ENCODE measurements at regions not wholly inside any gene's neighbourhood (a gene's known extent, or its start where the extent isn't known, plus 50 kb on each side); places are given as distances from the start of the nearest gene placed in this dataset.

DNA sequence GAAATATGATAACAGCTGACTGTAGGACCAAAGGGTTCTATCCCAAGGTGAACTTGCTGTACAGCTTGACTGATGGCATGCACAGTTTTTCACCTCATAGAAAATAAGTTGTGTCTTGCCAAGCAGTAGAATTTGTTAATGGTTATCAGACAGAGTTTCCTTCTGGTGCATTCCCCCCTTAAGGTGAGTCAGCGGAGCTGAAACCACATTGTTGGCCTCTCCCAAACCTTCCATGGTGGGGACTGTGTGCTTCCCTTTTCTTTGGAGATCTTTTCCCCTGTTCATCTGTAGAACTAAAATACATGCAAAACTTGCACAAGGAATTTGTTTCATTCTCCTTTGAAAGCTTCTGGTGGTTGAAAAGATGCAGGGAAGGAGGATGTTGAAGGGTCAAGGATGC is 179.8 kb downstream of the FGF1 start (continued):
- TF ChIP-seq, protein P1, sequence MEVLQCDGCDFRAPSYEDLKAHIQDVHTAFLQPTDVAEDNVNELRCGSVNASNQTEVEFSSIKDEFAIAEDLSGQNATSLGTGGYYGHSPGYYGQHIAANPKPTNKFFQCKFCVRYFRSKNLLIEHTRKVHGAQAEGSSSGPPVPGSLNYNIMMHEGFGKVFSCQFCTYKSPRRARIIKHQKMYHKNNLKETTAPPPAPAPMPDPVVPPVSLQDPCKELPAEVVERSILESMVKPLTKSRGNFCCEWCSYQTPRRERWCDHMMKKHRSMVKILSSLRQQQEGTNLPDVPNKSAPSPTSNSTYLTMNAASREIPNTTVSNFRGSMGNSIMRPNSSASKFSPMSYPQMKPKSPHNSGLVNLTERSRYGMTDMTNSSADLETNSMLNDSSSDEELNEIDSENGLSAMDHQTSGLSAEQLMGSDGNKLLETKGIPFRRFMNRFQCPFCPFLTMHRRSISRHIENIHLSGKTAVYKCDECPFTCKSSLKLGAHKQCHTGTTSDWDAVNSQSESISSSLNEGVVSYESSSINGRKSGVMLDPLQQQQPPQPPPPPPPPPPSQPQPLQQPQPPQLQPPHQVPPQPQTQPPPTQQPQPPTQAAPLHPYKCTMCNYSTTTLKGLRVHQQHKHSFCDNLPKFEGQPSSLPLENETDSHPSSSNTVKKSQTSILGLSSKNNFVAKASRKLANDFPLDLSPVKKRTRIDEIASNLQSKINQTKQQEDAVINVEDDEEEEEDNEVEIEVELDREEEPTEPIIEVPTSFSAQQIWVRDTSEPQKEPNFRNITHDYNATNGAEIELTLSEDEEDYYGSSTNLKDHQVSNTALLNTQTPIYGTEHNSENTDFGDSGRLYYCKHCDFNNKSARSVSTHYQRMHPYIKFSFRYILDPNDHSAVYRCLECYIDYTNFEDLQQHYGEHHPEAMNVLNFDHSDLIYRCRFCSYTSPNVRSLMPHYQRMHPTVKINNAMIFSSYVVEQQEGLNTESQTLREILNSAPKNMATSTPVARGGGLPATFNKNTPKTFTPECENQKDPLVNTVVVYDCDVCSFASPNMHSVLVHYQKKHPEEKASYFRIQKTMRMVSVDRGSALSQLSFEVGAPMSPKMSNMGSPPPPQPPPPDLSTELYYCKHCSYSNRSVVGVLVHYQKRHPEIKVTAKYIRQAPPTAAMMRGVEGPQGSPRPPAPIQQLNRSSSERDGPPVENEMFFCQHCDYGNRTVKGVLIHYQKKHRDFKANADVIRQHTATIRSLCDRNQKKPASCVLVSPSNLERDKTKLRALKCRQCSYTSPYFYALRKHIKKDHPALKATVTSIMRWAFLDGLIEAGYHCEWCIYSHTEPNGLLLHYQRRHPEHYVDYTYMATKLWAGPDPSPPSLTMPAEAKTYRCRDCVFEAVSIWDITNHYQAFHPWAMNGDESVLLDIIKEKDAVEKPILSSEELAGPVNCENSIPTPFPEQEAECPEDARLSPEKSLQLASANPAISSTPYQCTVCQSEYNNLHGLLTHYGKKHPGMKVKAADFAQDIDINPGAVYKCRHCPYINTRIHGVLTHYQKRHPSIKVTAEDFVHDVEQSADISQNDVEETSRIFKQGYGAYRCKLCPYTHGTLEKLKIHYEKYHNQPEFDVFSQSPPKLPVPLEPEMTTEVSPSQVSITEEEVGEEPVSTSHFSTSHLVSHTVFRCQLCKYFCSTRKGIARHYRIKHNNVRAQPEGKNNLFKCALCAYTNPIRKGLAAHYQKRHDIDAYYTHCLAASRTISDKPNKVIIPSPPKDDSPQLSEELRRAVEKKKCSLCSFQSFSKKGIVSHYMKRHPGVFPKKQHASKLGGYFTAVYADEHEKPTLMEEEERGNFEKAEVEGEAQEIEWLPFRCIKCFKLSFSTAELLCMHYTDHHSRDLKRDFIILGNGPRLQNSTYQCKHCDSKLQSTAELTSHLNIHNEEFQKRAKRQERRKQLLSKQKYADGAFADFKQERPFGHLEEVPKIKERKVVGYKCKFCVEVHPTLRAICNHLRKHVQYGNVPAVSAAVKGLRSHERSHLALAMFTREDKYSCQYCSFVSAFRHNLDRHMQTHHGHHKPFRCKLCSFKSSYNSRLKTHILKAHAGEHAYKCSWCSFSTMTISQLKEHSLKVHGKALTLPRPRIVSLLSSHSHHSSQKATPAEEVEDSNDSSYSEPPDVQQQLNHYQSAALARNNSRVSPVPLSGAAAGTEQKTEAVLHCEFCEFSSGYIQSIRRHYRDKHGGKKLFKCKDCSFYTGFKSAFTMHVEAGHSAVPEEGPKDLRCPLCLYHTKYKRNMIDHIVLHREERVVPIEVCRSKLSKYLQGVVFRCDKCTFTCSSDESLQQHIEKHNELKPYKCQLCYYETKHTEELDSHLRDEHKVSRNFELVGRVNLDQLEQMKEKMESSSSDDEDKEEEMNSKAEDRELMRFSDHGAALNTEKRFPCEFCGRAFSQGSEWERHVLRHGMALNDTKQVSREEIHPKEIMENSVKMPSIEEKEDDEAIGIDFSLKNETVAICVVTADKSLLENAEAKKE (CRISPR knock-in tag; IDR thresholded peaks at IDR 0.05), result no peak

DNA sequence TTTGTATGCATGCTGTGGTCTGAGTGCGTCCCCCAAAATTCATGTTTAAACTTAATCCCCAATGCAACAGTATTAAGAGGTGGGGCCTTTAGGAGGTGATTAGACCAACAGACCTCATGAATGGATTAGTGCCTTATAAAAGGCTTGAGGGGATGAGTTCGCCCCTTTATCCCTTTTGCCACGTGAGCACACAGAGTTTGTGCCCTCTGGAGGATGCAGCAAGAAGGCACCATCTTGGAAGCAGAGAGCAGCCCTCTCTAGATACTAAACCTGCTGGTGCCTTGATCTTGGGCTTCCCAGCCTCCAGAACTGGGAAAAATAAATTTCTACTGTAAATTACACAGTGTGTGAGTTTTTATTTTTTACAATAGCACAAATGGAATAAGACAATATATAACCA is 177.1 kb upstream of the SPRY4 start:
- H3K4me3 ChIP-seq, result no peak overlapping the region
- ATAC-seq (peak; percentile 41; the same call in 2 of the 3 replicates), DNase-seq (ENCODE audit: low spot score) (peak; percentile 34)
- no peak overlapping the region for H2AFZ ChIP-seq
- Mint-ChIP-seq H3K9me3 (no peaks in the 10 kb centered on the region), H3K27me3 (ENCODE audit: insufficient read depth, low read depth, poor library complexity) (no peaks in the 10 kb centered on the region), H3K4me3 (no peak overlapping the region), H3K27ac (no peak overlapping the region), H3K4me1 (peaks cover 10% of the 10 kb centered on the region; the same call in 2 of the 3 replicates), H3K36me3 (ENCODE audit: low read depth) (no peaks in the 10 kb centered on the region)
- H3K27me3 ChIP-seq (ENCODE audit: insufficient read depth), result no peaks in the 10 kb centered on the region
- no peaks in the 10 kb centered on the region for H3K36me3 ChIP-seq (ENCODE audit: insufficient read depth)
- peaks cover 11% of the 10 kb centered on the region; the same call in 1 of the 2 replicates for H3K4me1 ChIP-seq (ENCODE audit: insufficient read depth)
- H3K4me2 ChIP-seq, result no peak overlapping the region
- no peaks in the 10 kb centered on the region for H3K79me2 ChIP-seq (replicated peaks; ENCODE audit: insufficient read depth)
- no peaks in the 10 kb centered on the region for H3K9me2 ChIP-seq (ENCODE audit: insufficient read depth)
- no peak overlapping the region for H3K27ac ChIP-seq (ENCODE audit: low read depth)
- TF ChIP-seq, protein P2, sequence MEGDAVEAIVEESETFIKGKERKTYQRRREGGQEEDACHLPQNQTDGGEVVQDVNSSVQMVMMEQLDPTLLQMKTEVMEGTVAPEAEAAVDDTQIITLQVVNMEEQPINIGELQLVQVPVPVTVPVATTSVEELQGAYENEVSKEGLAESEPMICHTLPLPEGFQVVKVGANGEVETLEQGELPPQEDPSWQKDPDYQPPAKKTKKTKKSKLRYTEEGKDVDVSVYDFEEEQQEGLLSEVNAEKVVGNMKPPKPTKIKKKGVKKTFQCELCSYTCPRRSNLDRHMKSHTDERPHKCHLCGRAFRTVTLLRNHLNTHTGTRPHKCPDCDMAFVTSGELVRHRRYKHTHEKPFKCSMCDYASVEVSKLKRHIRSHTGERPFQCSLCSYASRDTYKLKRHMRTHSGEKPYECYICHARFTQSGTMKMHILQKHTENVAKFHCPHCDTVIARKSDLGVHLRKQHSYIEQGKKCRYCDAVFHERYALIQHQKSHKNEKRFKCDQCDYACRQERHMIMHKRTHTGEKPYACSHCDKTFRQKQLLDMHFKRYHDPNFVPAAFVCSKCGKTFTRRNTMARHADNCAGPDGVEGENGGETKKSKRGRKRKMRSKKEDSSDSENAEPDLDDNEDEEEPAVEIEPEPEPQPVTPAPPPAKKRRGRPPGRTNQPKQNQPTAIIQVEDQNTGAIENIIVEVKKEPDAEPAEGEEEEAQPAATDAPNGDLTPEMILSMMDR (conservative IDR thresholded peaks at IDR 0.05; ENCODE audit: low read depth in 2 of 2), result peak; percentile 27 to 53; a peak in 3 of 4 replicates
- TF ChIP-seq ZNF114 (CRISPR knock-in tag; IDR thresholded peaks at IDR 0.05), result no peak
- no peaks in the 10 kb centered on the region for H3F3A ChIP-seq (replicated peaks; ENCODE audit: low read depth)
- H4K20me1 ChIP-seq (replicated peaks; ENCODE audit: insufficient read depth), result no peaks in the 10 kb centered on the region
